ENCODE measurements at regions not wholly inside any gene's neighbourhood (a gene's known extent, or its start where the extent isn't known, plus 50 kb on each side); places are given as distances from the start of the nearest gene placed in this dataset.
"Not testable (repeated sequence)": the region's sequence is repeated elsewhere in the genome, so short reads cannot be mapped to it uniquely, and the experiment has no call there.

GRCh38 chr21:9073010-9073409, 1448.4 kb upstream of the TPTE start:
- not testable (repeated sequence) for TF ChIP-seq CTCF, POLR2A (IDR thresholded peaks at IDR 0.05)

Measured in esophagus squamous epithelium (tissue), 4 donors.